NCI-H748 (cell line): ENCODE measurements at regions not wholly inside any gene's neighbourhood (a gene's known extent, or its start where the extent isn't known, plus 50 kb on each side); places are given as distances from the start of the nearest gene placed in this dataset.
A peak's percentile ranks its signal among the peaks of the same experiment; 100 is the strongest.

ENCODE experiments used
- DNase-seq: peaks from one replicate; lab custom pipeline; 2025; ENCODE audit not compliant: unreplicated experiment; lab: John Stamatoyannopoulos, UW

DNA sequence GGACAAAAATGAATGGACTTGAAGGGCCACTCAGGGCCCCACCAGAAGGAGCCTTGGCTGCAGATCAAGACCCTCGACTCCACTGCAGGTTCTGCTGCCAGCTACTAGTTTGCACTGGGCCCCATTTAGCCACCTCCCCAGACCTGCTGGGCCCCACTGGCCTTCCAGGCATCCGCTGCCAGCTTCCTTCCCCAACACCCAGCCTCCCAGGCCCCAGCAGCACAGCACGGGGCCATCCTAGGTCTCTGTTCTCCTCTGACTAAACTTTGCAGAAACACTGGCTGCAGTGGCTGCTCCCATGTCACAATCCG is 277.4 kb upstream of the KLF14 start:
- no peak for DNase-seq

DNA sequence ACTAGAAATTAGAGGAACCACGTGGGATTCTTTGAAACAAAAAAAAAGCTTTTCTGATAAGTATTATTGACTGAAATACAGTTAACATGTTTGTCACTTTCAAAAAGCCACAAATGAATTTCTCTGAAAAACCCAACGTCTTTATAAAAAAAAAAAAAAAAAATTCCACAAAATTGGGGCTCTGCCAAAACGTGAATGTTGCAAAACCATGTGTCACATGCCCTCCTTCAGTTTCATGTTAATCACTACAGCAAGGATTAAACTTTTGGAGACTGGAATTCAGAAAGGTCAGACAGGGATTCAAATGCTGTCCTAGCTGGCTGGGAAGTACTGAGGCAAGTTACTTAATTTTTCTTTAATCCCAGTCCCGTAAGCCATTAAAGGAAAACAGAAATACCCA is 278.0 kb upstream of the KLF14 start:
- no peak for DNase-seq

DNA sequence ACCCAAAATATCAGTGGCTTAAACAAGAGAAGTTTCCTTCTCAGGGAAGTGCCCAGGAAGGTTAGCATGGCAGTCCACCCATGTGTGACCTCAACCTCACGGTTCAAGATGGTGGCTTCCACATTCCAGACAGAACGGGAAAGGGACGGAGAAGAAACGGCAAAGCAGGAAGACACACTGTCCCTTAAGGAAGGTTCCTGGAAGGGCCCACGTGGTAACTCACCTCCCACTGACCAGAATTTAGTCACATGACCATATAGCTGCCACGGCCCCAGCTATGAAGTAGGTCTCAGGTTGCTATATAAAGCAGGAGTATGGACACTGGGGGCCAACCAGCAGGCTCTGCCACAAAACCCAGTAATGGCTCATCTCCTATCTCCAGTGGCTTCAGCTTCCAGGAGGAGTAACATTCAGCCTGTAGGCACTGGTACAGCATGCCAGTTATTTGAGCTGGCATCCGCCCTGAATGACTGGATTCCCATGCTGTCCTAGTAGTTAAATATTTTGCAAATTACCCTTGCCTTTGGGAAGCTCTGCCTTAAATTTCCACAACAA is 278.5 kb upstream of the KLF14 start:
- no peak for DNase-seq

DNA sequence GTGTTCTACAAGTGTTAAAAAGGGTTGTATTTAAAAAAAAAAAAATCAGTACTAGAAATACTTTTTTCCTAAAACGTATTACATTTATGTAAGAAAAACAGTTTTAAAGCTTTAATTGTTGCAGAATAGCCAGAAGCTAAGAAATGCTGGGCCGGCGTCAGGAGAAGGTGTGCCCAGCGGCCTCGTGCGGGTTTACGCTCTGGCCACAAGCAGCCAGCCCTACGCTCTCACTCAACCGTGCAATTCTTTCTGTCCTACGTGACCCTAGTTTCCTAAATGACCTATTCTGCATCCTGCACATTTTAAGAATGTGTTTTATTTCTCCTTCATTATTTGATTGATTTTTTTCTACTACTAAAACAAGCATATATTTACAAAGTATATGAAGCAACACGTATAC is 279.7 kb upstream of the KLF14 start:
- no peak for DNase-seq

DNA sequence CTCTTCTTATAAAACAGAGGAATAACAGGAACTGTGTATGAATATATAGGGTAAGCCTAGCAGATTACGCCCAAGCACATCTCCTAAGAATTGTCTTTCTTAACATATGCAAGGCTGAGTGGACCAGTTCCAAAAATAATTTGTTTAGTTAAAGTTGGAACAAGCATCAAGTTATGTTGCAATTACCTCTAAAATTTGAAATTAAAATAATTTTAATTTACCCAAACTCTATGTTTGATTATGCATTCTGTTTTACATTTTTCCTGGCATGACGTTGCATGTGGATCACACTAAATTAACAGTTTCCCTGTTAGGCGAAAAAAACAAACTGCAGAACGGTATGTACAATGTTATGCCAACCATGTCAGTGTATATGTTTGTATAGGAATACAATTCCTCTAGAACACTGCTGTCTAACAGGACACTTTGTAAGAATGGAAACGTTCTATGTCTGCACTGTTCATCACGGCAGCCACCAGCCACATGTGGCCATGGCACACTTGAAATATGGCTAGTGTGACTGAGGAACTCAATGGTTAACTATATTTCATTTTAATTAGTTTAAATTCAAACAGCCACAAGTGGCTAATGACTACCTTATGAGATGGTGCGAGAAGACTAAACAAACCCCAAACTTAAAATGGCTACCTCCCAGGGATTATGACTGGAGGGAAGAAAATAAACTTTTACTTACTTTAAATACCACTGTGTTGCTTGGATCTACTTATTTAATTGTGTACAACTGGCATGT is 281.1 kb upstream of the KLF14 start:
- no peak for DNase-seq

DNA sequence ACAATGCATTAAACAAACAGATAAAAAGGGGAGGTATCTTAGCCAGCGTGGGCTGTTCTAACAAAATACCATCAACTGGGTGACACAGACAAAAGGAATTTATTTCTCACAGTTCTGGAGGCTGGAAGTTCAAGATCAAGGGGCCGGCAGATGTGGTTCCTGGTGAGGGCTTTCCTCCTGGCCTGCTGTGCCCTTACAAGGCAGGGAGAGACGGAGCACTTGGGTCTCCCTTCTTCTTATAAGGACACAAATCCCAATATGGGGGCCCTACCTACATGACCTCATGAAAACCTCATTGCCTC is 281.6 kb upstream of the KLF14 start:
- DNase-seq: no peak

DNA sequence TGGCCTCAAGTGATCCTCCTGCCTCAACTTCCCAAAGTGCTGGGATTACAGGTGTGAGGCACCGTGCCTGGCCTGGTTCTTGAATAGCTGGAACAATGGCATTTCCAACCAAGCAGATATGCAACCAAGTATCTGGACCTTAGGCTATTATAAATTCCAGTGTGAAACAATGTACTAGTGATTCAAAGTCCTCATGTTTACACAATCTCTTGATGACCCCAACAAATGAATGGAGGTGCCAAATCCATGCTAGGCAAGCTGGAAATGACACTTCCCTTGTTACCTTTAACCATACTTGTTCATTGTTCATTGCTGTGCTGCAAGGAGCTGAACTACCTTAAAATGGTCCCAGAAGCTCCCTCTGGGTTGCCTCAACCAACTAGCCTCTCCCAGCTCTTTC is 282.2 kb upstream of the KLF14 start:
- DNase-seq: no peak

DNA sequence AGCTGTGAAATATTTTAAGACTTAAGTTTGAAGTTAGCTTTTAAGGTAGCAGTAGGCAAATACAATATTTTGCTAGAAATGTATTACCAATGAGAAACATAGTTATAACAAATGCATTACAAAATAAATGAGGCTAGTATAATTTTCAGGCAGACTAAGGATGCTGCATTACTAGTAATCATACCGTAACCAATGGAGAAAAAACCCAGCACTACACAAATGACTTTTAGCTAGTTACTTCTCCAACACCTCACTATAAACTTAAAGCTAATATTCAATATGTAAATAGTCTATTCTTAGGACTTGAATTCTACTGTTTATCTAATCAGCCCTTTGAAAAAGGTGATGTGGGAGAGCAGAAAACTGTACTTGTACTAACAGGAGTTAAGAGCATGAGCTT is 285.3 kb upstream of the KLF14 start:
- DNase-seq: no peak

DNA sequence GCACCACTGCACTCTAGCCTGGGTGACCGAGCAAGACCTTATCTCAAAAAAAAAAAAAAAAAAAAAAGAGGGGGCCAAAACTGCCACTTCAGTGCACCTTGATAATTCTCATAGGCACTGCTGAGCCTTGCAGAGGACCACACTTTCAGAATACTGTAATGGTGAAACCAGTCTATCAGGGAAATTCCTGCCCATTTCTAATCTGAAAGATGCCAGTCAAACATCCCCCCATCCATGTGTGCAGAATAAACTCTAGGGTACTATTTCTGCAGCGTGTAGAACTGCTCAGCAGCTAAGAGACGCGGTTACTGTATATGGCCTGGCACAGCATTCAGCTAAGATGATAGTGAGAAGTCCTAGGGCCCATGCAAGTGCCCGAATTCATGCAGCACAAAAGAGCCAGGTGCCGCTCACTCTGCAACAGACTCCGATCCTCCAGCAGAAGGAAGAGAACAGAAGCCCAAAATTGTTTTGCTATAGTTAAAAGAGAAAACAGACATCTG is 286.8 kb upstream of the KLF14 start:
- no peak for DNase-seq

DNA sequence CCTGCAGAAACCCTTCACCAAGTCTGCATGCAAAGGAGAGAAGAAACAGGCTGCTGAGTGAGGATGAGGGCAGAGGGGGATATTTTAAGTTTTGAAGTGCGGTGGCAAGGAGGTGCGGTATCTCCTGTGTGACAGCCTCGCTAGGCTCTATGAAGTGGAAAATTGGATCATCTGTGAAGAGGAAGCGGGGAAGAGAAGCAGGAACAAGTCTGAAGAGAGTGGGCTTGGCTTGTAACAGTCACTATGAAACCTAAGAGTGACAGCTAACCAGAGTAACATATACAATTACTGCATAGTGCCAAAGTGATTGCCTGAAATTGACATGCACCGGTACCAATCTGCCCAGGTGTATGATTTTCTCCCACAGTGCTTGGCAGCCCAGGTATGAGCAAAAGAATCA is 287.5 kb upstream of the KLF14 start:
- DNase-seq: no peak

DNA sequence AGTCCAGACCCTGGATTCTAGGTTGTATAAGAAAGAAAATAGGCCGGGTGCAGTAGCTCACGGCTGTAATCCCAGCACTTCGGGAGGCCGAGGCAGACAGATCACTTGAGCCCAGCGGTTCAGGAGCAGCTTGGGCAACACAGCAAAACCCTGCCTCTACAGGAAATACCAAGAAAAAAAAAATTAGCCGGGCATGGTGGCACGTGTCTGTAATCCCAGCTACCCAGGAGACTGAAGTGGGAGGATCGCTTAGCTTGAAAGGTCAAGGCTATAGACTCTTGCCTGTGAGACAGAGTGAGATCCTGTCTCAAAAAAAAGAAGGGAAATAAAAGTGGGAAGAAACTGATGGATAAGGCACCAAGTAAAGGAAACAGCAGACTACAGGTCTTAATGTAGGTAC is 287.9 kb upstream of the KLF14 start:
- no peak for DNase-seq

DNA sequence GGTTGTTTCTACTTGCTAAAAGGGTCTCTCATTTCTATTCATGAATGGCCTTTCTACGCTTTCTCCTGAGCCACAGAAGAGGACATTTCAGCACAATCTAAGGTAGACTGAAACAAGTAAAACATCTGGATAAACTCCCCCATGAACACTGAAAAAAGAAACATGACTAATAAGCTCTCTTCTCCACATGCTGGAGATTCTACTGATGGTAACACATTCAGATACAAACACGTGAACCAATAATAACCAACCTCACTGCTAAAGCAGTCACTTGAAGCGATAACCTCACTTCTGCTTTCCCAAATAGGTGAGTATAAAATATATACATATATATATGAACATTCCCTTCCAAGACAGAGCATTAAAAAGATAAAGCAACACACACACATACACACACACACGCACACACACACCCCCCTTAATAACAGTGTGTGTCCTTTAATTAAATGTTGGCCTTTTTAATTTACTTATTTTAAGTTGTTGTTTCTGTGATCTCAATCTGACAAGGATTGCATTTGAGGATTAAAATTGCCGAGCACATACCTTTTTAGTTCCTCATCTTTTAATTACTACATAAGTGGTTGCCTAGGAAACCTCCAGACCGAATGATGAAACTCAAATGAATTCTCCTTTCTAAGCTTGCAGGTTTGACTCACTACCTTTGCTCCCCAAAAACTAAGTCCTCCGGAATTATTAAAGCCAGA is 292.4 kb upstream of the KLF14 start:
- peak; percentile 41 for DNase-seq

DNA sequence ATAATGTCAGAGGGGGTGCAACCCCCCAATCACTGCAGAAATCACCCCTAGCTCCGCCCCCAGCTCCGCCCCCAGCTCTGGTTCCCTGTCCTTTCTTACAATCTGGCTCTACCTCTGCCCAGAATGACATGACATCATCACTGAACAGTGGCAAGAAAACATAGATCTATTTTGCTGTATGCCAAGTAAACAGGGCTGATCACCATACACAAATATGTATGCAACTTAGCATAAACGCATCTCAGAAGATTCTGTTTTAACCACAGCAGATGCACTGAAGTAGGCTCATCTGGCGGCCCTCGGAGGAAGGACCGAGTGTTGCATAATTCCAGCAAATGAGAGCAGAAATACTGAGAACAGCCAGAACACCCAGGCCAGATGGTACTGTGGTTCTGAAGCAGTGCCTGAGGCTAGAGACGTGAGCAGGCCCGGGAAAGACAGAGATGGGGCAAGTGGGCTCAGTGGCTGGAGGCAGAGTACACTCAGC is 293.3 kb upstream of the KLF14 start:
- DNase-seq: no peak

DNA sequence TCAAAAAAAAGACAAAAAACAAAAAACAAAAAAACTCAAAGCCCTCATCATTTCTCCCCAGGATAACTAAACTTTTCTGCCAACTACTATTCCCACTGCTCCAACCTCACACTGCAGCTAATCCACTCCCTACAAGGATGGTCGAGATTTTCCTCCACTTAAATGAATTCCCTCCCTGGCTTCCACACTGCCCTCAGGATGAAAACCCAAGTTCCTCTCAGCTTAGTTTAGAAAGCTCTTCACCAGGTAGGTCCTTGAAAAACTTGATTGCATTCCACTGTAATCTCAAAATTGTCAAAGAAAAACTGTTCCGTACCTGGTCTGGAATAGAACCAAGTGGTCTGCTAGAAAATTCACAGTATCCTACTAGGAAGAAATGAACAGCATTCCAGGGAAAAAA is 294.3 kb upstream of the KLF14 start:
- no peak for DNase-seq

DNA sequence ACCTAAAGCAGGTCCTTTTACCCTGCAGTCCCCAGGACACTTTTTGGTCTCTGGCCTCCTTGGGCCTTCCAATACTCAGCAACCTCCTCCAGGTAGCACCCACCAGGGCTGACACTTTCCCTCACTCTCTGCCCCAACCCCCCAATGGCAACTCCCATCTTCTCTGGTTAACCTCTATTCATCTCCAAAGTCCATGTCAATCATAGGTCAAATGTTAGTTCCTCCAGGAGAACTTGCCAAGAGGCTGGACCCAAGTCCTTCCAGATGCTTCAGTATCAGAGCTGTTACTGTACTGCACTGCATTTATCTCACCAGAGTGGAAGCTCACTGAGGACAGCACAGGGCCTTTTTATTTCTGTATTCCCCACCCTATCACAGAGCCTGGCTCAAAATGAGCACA is 295.0 kb upstream of the KLF14 start:
- no peak for DNase-seq

DNA sequence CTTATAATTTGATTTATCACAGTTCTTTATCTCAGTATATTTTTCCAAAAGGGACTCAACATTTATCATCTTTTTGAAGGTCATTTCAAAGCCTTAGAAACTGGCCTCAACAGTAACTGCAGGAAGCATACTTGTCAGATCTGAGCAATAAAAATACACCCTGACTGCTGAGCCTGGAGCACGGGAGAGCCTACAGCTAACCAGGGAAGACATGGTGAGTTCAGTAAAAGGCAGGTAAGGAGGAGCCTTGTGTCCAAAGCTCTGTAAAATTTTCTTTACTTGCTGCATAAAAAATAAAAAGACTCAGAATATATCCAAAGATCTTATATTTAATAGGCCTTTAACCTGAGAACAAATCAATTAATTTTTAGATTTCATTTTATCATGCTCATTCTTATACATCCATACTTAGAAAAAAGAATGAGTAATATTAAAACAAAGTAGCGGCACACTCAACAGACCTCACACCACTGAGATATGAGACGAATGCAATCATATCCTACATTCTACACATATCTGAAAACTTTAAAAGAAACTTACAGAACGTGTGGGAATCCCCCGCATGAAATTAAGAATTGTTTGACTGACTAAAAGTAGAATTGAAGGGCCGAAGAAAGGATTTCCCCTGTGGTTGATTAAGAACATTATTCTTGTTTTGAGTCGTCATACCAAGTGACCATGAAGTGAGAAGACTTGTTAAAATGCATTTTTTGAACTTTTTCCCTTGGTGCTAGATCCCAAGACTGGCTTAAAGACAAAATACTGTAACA is 296.4 kb upstream of the MKLN1 start:
- DNase-seq: no peak

DNA sequence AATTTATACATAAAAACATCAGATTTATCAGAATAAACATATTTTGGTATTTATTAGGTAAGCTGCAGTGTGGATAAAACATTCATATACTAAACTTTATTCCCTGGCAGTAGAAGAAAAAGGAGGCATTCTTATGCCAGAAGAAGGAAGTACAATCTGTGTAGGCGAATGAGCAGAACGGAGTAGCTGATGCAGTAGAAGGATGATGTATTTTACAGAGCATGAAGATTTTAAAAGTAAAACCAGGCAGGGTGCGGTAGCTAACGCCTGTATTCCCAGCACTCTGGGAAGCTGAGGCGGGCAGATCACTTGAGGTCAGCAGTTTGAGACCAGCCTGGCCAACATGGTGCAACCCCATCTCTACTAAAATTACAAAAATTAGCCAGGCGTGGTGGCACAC is 294.9 kb upstream of the MKLN1 start:
- no peak for DNase-seq

DNA sequence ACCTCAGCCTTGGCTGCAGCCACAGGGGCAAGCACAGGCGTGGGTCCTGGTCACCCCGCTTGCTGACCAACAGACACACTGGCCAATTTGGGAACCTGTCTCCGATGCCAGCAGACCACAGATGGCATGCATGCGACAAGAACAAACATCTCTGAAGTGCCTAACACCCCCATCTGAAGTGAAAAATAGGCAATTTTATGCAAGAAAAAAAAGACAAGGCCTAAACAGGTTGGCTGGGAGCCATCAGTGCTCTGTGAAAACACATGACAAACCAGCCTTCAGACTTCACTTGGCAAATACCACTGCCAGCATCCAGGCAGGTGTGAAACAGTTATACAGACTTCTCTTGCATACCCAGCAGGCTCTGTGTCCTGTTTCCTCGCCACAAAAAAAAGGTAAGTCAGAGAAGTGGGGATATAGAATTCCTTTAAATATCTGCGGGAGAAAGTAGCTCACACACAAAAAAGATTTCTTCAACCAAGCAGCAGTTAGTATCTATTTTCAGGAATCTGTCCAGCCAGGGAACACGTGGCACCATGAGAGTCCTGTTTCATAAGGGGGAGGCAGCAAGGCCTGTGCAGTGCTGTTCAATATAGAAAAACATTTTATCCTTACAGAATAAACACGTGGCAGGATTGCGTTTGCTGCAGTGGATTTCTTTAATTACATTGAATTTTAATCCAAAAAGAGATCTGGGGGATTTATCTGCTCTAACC is 293.4 kb upstream of the MKLN1 start:
- DNase-seq: no peak

DNA sequence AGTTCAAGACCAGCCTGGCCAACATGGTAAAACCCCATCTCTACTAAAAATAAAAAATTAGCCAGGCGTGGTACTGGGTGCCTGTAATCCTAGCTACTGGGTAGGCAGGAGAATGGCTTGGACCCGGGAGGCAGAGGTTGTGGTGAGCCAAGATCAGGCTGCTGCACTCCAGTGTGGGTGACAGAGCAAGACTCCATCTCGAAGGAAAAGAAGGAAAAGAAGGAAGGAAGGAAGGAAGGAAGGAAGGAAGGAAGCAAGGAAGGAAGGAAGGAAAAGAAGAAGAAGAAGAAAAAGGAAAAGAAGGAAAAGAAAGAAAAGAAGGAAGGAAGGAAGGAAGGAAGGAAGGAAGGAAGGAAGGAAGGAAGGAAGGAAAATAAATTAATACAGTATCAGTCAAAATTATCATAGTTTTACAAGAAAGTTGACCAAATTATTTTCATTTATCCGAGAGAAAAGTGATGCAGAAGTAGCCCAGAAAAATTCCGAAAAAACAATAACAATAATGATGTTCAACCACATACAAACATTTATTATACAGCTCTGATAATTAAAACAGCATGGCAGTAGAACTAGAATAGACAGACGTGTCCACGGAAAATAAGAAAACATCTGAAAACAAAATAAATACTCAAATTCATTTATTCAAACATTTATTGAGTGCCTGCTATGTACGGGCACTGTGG is 292.4 kb upstream of the MKLN1 start:
- DNase-seq: no peak

DNA sequence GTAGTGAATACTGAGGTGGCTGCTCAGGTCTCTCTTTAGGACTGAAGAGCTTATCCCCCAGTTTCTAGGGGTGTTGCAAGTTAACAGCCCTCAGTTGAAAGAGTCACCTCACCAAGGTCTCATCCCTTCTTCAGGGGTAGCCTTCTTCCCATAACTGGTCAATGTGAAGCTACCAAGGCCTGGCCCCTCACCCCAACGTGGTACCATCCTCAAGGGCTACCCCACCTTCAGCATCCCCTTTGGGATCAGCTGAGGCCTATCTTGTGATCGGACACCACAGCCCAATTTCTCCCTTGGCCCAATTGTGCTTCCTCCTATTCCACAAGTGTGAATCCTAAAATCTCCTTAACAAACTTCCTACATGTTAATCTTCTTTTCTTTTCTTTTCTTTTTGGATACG is 289.5 kb upstream of the MKLN1 start:
- no peak for DNase-seq

DNA sequence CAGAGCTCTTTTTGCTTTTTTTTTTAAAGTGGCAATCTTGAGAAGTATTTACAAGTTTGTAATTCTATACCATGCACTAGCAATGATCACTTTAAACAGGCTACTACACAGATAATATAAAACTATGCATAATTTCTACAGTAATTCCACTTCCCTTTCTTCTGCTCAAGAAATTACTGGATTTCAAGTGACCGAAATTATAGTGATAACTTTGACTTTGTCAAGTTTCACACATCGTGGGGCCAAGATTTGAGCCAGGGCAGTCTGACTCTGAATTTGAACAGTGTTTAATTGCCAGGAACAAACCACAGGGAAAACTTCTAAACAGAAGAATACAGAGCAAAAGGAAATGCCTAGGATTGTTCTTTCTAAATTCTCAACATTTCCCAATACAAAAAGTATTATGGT is 288.3 kb upstream of the MKLN1 start:
- no peak for DNase-seq
